OCI-LY7 (cell line): ENCODE measurements at regions not wholly inside any gene's neighbourhood (a gene's known extent, or its start where the extent isn't known, plus 50 kb on each side); places are given as distances from the start of the nearest gene placed in this dataset.

Experiments
- BruUV-seq: library from RNA; stranded (reverse); fragments of 400-500 nt; replicated peaks from 2 replicates; lab custom pipeline; 2021; lab: Mats Ljungman, UMichigan
- CTCF ChIA-PET: fragments of 300-600 bp; sonication (Branson Sonifier 250); formaldehyde crosslinking; loops from one replicate; lab custom pipeline; 2022; ENCODE audit warnings: antibody characterized with exemption; ENCODE audit not compliant: unreplicated experiment; lab: Charles Lee
- POLR2A ChIA-PET: fragments of 300-600 bp; sonication (Branson Sonifier 250); formaldehyde crosslinking; loops from one replicate; lab custom pipeline; 2022; ENCODE audit warnings: antibody characterized with exemption; lab: Charles Lee
- DNase-seq: peaks from one replicate; pipeline ENCODE4 v3.0.0-alpha.2; 2015; ENCODE audit warnings: low spot score
- H2AFZ ChIP-seq: fragments of 200-600 bp; sonication (generic), shearing (Covaris generic); 2 replicates; pipeline ENCODE4 v1.6.1; 2014; ENCODE audit warnings: mild to moderate bottlenecking, antibody characterized with exemption, low read length, moderate library complexity
- H3K27ac ChIP-seq: fragments of 200-600 bp; sonication (generic); 2 replicates; pipeline ENCODE4 v1.5.1; 2014; ENCODE audit warnings: mixed run types, low read depth, mild to moderate bottlenecking, moderate library complexity, low read length, inconsistent platforms; ENCODE audit not compliant: poor library complexity, severe bottlenecking
- H3K36me3 ChIP-seq: fragments of 200-600 bp; sonication (generic); 2 replicates; pipeline ENCODE4 v1.6.1; 2014; ENCODE audit warnings: mild to moderate bottlenecking, antibody characterized with exemption, low read length, moderate library complexity, mixed read lengths; ENCODE audit not compliant: insufficient read depth
- H3K4me1 ChIP-seq: fragments of 200-600 bp; sonication (generic); 2 replicates; pipeline ENCODE4 v1.5.1; 2014; ENCODE audit warnings: mild to moderate bottlenecking, low read length; ENCODE audit not compliant: insufficient read depth, poor library complexity, severe bottlenecking
- H3K4me2 ChIP-seq: fragments of 200-600 bp; sonication (generic); 2 replicates; pipeline ENCODE4 v1.6.1; 2014; ENCODE audit warnings: mild to moderate bottlenecking, low read length
- H3K4me3 ChIP-seq: fragments of 200-600 bp; sonication (generic); 2 replicates; pipeline ENCODE4 v1.5.1; 2014; ENCODE audit warnings: mild to moderate bottlenecking, low read depth, low read length; ENCODE audit not compliant: poor library complexity, severe bottlenecking
- H3K79me2 ChIP-seq: fragments of 200-600 bp; sonication (generic); 2 replicates; pipeline ENCODE4 v1.6.1; 2016; ENCODE audit warnings: low read depth, mild to moderate bottlenecking, low read length, moderate library complexity, mixed read lengths; ENCODE audit not compliant: insufficient read depth
- H3K9me2 ChIP-seq: fragments of 200-600 bp; sonication (generic); 2 replicates; pipeline ENCODE4 v1.6.1; 2016; ENCODE audit warnings: mild to moderate bottlenecking, low read length, mixed read lengths; ENCODE audit not compliant: insufficient read depth
- H3K9me3 ChIP-seq: fragments of 200-600 bp; sonication (generic); 2 replicates; pipeline ENCODE4 v1.6.1; 2014; ENCODE audit warnings: mild to moderate bottlenecking, mixed run types, low read length, mixed read lengths
- H4K20me1 ChIP-seq: fragments of 200-600 bp; sonication (generic); 2 replicates; pipeline ENCODE4 v1.6.1; 2014; ENCODE audit warnings: mild to moderate bottlenecking, antibody characterized with exemption, low read length, moderate library complexity, mixed read lengths; ENCODE audit not compliant: insufficient read depth
- CTCF ChIP-seq: fragments of 200-600 bp; sonication (generic); conservative IDR thresholded peaks from 2 replicates; pipeline ENCODE4 v1.5.1; 2014; ENCODE audit warnings: mild to moderate bottlenecking, antibody characterized with exemption, low read length, moderate library complexity, mixed read lengths
- EZH2phosphoT487 ChIP-seq: fragments of 200-600 bp; sonication (generic); IDR thresholded peaks from 2 replicates; pipeline ENCODE4 v1.6.1; 2018; ENCODE audit warnings: low read depth, borderline replicate concordance, mild to moderate bottlenecking, mixed run types, antibody characterized with exemption, low read length, moderate library complexity, mixed read lengths
- intact Hi-C: fragments of 100-400 bp; cut with micrococcal nuclease; formaldehyde crosslinking; loops from one replicate; pipeline ENCODE4 v1.10.0; 2022; ENCODE audit not compliant: unreplicated experiment

DNA sequence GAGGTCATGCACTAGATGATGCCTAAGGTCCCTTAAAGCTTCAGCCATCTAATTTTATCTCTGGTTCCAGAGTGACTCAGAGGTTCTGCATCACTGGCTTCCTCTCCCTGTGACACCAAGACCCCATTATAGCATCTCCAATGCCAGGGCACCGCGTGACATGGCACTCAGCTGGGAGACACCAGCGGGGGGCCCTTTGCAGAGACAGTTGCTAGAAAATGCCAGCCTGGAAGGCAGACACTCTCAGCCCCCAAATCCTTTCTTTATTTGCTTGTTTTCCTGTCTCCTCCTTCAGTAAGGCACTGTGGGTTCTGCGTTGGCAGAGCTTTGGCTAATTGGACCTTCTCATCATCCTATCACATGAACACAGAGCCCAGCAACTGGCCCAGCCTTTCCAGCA lies 123.5 kb upstream of the VRK1 start:
- CTCF ChIA-PET = no interaction called here

GRCh38 chr14:96674121-96674520 lies 123.1 kb upstream of the VRK1 start:
- H2AFZ ChIP-seq = no peak overlapping the region
- intact Hi-C loops = no loop called here
- H3K4me2 ChIP-seq = no peak overlapping the region
- POLR2A ChIA-PET = no interaction called here
- DNase-seq = no peak
- no peaks in the 10 kb centered on the region for H3K9me2 ChIP-seq
- no peak overlapping the region for H3K27ac ChIP-seq
- no peaks in the 10 kb centered on the region for H3K36me3 ChIP-seq
- no TSS peak for BruUV-seq
- H3K4me1 ChIP-seq = no peaks in the 10 kb centered on the region
- H3K79me2 ChIP-seq = no peaks in the 10 kb centered on the region
- H3K9me3 ChIP-seq = no peaks in the 10 kb centered on the region
- CTCF ChIA-PET = no interaction called here
- TF ChIP-seq EZH2phosphoT487 (no peak), CTCF (no peak)
- H4K20me1 ChIP-seq = no peaks in the 10 kb centered on the region
- H3K4me3 ChIP-seq = no peak overlapping the region

More for the DNA sequence above, 123.5 kb upstream of the VRK1 start:
- intact Hi-C loops = no loop called here
- no peaks in the 10 kb centered on the region for H3K9me2 ChIP-seq
- no peaks in the 10 kb centered on the region for H3K36me3 ChIP-seq
- H4K20me1 ChIP-seq = no peaks in the 10 kb centered on the region
- no peaks in the 10 kb centered on the region for H3K9me3 ChIP-seq
- POLR2A ChIA-PET = no interaction called here
- no peaks in the 10 kb centered on the region for H3K79me2 ChIP-seq
- no peak for DNase-seq
- H3K4me3 ChIP-seq = no peak overlapping the region
- TF ChIP-seq EZH2phosphoT487 = no peak
- TF ChIP-seq CTCF = no peak
- H3K4me2 ChIP-seq = no peak overlapping the region
- no TSS peak for BruUV-seq
- H3K4me1 ChIP-seq = no peaks in the 10 kb centered on the region
- no peak overlapping the region for H2AFZ ChIP-seq
- no peak overlapping the region for H3K27ac ChIP-seq

- TF ChIP-seq CTCF (no peak), EZH2phosphoT487 (no peak)
- Histone ChIP-seq H3K9me3 (no peaks in the 10 kb centered on the region), H3K79me2 (no peaks in the 10 kb centered on the region), H3K27ac (no peak overlapping the region), H2AFZ (no peak overlapping the region), H3K36me3 (no peaks in the 10 kb centered on the region), H3K4me3 (no peak overlapping the region), H3K4me2 (no peak overlapping the region), H3K9me2 (no peaks in the 10 kb centered on the region), H4K20me1 (no peaks in the 10 kb centered on the region), H3K4me1 (no peaks in the 10 kb centered on the region)
- ChIA-PET CTCF (no interaction called here), POLR2A (no interaction called here)
- DNase-seq = no peak
- BruUV-seq = no TSS peak
- intact Hi-C loops = no loop called here
Observed at GRCh38 chr14:96676166-96676565, 121.0 kb upstream of the VRK1 start.
